ENCODE measurements at regions not wholly inside any gene's neighbourhood (a gene's known extent, or its start where the extent isn't known, plus 50 kb on each side); places are given as distances from the start of the nearest gene placed in this dataset.

DNA sequence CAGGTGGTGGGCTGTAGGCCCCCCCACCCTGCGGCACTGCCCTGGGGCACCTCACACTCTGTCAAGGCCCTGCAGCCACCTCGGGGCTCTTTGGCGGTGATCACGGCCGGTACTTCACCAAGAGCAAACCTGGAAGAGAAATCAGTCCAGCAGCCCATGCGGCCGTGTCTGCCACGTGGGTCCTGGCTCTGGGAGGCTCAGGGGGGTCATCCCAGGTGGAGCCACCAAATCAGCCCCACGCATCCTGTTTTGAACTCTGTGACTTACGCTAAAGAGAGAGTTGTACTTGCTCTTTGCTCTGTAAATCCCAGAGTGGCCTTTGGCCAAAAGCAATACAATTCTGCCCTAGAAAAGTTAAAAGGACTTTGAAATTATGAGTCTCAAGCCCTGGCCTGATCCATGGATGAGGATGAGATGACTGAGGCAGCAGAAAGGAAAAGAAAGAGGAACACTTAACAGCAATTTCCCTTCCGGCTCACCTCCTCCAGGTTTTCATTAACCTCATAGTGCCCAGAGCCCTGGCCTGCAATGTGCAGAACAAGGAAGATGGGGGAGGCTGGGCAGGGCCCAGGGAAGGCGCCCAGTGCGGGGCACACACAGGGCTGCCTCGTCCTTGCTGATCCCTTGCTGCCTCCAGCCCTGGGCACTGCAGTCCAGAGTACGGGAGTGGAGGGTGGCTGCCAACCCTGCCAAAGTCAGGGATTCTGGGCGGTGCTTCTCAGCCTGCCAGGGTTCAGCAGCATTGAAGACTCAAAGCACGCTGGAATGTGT lies 337.0 kb downstream of the MATN1 start:
- DNase-seq (ENCODE audit: low read depth in 2 of 3, low spot score in 2 of 3) = no peak

DNA sequence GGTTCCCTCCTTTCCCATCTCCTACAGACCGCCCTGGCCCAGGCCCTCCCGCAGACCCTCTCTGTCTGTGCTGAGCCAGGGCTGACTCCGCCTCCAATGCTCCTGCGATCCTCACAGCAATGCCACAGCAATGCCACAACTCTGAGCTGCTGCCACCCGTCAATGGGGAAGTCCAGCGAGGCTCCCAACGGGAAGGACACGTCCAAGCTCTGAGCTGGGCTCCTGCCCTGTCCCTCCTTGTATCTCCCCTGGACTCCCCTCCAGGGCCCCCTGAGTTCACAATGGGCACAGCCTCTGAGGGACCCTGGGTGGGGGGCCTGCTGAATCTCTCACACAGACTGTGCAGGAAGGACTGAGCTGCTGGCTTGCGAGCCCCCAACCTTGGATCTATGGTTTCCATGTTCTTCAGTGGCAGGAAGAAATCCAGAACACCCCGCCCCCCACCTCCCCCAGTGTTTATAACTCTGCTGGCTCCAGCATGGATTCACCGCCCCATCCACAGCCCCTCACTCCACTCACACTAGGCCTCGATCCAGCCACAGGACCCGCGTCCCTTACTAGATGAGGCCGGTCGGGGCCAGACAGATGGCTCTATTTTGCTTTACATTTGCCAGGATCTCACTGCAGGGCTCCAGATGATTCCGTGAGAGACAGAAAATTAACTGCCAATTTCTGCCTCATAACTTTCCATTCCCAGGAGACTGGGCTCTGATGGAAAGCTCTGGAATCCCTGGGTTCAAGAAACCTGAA lies 338.0 kb downstream of the MATN1 start:
- DNase-seq (ENCODE audit: low read depth in 2 of 3, low spot score in 2 of 3) = no peak

DNA sequence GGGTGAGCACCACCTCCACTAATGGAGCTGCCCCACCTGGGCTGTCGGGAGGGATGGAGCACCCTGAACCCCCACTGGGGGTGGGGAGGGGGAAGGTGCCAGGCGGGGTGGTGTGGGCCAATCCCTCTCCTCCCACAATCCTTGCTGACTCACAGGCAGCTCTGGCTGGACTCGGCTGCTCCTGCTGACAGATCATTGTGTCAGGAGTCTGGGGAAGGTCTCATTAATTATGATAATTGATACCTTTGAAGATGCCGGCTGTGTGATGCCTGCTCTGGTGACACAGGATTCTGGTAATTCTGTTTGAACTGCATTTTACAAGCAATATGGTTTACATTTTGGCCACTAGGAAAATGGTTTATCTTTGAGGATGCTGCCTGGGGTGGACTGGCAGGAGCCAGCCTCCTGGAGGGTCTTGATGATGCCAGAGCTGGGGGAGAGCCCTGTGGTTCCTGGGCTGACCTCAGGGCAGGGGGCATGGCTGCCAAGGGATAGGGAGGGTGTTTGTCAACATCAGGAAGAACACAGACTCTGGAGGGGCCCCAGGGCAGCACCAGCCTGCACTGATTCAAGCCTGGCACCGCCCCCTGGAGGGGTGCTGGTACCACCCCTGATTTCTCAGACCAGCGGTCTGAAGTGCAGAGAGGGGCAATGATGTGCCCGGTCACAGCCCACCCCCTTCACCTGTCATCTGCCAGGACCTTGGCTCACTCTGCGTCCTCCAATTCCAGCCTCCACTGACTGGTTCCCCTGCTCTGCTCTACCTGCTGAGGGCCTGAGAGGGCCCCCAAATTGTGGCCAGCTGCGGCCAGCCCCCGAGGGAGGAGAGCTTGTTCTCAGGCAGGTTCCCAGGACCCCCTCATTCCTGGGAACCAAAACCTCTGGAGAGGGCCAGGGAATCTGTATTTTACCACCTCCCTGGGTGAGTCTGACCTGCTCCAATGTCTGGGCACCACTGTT lies 338.8 kb downstream of the MATN1 start:
- no peak for DNase-seq (ENCODE audit: low read depth in 2 of 3, low spot score in 2 of 3)

DNA sequence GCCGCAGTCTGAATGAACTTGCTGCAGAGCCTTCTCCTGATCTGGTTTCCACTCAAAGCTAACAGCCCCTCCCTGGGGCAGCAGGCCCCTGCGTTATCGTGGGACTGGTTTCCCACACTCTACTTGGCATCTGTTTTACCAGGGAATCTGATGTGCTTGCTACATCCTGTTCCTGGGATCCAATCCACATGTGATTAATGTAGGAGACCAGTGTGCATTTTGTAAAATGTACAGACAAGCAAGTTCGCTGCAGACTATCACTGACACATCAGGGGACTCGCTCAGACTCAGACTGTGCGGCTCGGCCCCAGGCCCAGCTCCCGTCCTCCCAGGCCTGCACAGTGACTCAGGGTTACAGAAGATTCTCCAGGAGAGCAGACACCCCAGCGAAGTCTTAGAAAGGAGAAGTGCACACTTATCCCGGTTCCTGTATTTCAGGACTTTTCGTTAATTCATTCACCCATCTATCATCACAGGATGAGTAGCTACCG lies 340.1 kb downstream of the MATN1 start:
- DNase-seq (ENCODE audit: low read depth in 2 of 3, low spot score in 2 of 3) = no peak

DNA sequence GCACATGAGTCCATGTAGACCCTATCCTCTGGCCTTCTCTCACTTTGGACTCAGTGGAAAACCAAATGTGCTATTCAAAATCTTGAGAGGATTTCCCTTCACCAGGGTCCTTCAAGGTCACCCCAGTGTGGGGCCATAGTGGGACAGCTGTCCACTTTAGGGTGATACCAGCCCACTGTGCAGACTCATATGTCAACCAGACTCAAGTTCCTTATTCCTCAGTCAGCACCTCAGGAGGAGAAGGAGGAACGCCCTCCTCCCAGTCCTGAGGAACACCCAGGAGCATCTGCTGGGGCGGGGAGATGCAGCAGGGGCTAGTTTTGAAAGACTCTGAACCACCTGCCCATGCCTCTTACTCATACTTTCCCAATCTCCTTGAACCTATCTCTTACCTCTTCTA lies 340.9 kb downstream of the MATN1 start:
- no peak for DNase-seq (ENCODE audit: low read depth in 2 of 3, low spot score in 2 of 3)

DNA sequence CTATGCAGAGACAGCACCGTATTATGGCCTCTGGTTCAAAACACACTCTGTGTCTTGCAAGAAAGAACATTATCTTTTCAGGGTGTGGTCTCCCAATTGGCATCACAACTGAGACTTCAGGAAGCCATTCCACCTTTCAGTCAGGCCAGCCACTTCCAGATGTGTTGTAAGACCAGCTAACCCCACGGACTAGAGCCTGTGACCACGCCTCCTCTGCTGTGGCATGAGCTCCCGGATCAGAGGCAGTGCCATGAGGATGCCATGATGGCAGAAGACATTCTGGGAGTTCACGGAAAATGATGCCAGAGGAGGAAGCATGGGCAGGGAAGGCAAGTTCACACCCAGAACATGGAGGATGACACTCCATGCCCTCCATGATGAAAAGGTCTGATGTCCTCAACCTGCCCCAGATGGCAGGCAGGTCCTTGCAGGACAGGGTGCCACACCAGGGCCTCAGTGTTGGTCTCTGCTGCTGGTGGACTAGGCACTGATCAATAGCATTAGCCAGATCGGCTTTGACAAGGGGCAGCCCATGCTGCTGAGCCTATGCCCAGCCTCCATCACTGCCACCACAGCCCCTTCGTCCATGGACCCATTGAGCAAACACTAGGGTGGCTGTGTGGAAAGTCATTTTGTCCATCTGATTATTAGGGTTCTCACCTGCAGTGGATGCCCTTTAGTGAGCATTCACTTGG lies 341.6 kb downstream of the MATN1 start:
- no peak for DNase-seq (ENCODE audit: low read depth in 2 of 3, low spot score in 2 of 3)

DNA sequence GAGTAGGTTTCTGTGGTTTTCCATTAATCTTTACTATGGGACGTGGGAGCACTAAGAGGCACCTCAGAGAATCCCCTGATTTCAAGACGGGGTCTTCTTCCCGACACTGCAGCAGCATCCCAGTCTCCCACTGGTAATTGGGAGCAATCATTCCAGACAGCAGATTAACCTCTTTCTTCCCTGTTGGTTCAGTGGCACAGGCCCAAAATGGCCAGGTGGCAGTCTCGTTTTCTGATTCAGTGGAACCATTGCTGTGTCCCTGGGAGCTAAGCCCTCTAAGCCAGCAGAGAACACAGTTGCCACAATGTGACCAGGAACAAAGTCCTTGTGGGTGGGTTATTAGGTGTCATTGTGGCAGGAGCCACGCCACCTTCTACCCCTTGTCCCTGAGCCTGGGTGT lies 342.1 kb downstream of the MATN1 start:
- no peak for DNase-seq (ENCODE audit: low read depth in 2 of 3, low spot score in 2 of 3)

DNA sequence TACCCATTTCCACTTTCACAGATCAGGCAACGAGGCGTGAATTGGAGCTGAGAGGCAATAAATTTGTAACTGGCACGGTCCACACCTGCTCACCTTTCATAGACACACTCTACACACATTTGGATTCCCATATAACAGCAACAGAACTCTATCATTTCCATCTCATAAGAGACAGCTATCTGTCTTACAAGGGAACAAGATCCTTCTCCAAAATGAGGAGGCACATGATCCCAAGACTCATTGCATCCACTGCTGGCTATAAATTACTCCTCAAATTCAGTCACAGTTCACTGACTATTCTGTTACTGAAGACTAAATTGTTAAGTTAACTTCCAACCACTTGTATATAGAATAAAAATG lies 342.8 kb downstream of the MATN1 start:
- DNase-seq (ENCODE audit: low read depth in 2 of 3, low spot score in 2 of 3) = no peak

DNA sequence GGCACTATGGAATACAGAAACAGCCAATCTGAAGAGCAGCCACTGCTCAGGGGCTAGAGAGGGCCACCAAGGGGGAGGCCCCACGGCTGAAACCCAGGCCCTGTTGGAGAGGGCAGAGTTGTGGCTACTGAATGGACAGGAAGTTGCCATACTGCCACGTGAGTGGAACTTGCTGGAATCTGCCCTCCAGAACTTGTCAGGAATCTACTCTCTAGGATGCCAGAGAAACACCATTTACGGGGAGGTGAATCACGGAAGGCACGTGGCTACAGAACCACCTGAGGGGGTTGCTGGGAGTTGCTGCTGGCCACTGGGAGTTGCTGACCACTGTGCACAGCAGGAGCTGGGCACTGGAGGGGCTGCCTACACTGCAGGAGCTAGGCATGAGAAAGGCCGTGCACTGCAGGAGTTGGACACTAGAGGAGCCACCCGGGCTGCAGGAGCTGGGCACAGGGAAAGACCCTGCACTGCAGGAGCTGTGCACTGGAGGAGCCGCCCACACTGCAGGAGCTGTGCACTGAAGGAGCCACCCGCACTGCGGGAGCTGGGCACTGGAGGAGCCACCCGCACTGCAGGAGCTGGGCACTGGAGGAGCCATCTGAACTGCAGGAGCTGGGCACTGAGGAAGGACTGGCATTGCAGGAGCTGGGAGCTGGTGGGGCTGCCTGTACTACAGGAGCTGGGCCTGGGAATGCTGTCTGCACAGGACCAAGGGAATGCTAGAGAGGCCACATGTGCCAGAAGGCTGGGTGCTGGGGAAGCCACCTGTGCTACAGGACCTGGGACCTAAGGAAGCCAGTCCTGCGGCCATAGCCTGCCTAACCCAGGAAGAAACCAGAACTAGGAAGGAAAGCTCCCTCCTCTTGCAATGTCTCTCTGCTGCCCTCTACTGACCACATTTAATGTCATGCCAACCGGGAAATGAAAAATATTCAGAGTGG lies 343.4 kb downstream of the MATN1 start:
- DNase-seq (ENCODE audit: low read depth in 2 of 3, low spot score in 2 of 3) = peak; percentile 44 to 79 (median 55)

DNA sequence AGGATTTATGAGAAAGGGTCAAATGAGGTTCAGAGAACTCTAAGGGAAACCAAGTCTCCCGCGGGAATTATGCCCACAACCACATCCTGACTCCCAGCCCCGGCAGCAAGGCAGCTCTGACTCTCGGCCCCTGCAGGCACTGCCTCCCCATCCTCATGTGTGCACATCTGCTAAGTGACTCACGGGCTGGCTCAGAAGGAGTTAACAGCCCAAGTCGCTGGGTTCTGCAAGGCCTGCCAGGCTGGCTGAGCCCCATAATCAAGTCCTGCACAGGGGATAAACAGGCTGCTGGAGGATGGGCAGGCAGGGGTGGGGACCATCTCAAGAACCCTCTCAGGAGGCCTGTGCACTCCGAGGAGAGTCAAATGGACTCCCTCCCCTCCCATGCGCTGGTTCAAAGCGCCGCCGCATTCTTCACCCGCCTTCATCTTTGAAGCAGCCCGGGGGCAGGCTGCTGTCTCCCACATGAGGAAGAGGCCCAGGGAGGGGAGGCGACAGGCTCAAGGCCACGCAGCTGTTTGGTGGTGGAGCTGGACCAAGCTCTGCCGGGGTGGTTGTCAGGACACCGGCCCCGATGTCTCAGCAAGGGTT lies 344.3 kb downstream of the MATN1 start:
- no peak for DNase-seq (ENCODE audit: low read depth in 2 of 3, low spot score in 2 of 3)

DNA sequence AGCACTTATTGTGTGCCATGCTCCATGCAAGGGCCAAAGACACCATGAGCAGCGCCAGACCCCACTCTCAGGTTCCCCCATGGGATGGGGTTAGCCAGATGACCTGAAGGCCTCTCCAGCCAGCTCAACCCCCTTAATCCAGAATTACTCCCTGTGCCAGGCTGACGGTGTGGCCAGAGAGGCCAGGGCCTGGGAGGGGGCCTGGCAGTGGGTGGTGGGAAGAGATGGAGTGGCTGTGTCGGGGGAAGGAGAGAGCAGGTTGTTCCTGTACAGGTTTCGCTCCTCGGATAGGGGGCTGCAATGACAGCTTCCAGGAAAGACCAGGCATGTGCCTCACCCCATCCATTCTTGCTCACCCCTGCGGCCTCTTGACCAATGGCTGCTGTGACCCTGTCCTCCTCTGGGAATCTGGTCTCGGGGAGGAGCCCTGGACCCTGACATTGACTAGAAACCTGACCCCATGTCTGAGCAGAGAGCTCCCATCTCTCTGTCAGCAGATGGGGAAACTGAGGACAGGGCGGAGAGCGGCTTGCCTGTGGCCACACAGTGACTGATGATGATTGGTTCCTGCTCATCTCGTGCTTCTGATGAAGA lies 345.3 kb downstream of the MATN1 start:
- no peak for DNase-seq (ENCODE audit: low read depth in 2 of 3, low spot score in 2 of 3)

DNA sequence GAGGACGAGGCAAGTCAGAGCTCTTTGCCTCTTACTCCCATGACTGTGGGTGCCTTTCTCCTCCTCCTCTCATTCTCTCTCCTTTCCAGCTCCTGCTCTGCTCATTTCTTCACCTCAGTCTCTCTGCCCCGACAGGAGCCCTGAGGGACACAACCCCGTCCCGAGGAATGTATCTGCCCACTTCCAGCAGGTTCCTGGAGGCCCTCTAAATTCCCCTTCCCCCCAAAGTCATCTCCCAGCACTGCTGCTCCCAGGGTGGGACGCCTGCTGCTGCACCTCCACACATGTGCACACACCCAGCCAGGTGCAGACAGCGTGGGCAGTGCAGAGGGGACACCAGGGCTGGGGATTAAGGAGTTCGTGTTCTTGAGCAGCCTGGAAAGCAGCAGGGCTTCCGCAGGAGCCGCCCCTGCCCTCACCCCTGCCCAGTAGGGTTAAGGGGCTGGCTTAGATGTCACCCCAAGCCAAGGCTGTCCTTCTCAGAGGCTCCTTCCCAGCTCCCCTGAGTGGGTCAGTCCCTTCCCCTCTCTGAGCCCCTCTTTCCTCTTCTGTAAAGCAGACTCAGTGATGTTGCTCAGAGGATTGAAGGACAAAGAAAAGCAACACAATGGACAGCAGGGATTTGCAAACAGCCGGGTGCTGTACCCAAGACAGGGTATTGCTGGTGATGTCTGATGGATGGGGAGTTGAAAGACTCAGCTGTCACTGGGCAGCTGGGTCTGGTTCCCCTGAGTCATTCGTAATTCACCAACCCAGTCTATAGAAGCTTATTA lies 346.0 kb downstream of the MATN1 start:
- no peak for DNase-seq (ENCODE audit: low read depth in 2 of 3, low spot score in 2 of 3)

DNA sequence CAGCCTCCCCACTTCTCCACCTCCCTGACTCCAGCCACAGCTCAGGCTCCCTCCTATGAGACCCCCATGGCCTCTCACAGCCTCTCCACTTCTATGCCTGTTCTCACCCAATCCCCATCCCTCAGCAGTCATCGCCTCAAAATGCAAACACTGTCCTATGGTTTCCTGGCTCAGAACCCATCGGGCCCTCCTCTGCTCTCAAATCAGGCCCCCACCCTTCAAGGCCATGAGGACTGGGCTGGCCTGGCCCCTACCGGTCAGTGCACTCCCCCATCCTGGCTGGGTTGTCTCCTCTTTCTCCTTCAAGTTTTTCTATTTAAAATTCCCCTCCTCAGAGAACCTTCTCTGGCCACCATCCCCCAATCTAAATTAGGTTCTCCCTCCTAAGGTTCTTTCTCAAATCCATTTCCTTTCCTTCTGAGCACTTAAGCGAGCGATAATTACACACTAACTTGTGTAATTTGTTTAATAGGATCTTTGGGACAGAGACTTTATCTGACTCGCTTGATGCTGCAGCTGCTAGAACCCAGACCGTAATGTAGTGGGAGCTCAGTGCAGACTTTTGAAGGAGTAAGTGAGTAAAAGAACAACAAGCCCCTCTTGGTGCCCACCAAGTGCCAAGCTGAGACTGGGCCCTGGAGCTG lies 347.2 kb downstream of the MATN1 start:
- no peak for DNase-seq (ENCODE audit: low read depth in 2 of 3, low spot score in 2 of 3)

DNA sequence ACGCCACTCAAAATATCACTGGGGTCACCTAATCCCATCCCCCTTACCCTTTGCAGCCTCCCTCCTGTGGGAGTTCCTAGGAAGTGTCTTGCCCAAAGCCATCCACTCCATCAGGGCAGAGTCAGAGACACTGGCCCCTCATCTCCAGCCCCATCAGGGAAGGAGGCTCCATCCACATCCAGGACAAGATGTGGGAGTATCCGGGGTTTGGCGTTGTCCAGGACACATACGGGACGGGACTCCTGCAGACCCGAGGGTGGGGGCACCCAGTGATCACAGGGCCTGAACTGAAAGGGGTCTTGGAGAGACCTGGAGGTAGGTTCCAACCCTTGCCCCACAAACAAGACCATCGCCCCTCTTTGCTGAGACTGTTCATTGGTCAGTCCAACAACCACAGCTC lies 348.2 kb downstream of the MATN1 start:
- DNase-seq (ENCODE audit: low read depth in 2 of 3, low spot score in 2 of 3) = no peak

DNA sequence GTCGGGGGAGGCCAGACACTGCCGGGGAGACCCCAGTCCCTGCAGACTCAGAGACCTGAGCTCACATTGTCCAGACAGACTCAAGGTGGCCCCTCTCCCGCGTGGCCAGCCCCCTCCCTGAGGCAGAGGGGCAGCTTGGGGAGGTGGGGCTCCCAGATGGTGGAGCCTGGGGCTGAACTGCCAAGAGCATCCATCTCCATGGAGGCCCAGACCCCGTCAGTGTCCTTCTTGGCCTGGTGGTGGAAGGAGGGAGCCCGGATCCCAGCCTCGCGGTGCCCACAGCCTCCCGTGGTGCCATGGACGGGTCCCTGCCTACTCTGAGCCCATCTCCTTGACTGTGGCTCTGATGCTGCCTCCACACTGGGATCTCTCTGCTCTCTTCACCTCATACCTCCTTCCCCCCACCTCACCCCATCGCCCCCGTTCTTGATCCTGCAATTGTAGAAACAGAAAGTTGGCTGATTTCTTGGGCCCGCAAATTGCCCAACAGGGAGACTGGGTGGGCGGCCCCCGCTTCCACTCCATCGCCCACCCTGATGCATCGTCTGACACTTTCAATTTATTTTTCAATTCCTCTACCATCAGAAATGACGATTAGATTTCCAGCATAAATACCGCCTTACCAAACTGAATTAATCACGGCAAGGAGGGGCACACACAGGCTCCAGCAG lies 348.9 kb downstream of the MATN1 start:
- DNase-seq (ENCODE audit: low read depth in 2 of 3, low spot score in 2 of 3) = no peak

DNA sequence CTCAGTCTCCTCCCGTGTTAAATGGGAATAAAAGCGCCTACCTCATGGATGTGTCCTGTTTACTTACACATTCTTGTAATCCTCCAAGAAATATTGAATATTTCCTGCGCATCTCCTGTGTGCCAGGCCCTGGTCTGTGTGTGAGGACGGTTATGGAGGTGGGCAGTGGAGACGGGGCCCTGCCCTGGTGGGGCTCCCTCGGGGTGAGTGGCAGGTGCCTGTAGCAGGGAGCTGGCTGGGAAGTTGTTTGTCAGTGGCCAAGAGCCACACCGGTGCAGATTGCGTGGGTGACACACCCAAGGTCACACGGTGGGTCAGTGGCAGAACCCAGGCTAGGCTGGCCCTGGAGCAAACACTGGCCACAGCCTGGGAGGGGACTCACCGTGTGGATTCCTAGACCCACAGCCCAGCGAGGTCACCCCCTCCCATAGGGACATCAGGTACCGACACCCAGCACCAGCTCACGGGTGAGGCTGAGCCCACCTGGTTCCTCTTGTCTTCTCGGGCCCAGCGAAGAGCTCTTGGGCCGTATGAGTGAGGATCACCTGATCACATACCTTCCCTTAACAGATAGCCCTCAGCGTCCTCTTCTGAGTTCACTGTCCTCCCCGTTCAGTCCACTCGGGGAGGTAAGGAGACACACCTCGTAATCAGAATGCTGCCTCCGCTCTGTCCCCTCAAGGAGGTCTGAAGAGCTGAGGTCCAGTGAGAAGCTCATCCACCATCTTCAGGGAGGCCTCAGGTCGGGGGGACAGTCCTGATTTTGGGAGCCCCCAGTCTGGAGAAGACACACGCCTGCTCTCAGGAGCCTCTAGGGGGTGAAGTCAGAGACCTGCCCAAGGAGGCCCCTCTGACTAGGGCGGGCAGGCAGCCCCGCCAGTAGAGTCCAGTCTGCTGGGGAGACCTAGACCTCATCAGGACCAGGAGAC lies 349.6 kb downstream of the MATN1 start:
- no peak for DNase-seq (ENCODE audit: low read depth in 2 of 3, low spot score in 2 of 3)
